CD4-positive, alpha-beta T cell (primary cell): ENCODE measurements at regions not wholly inside any gene's neighbourhood (a gene's known extent, or its start where the extent isn't known, plus 50 kb on each side); places are given as distances from the start of the nearest gene placed in this dataset.

ENCODE experiments used
- ATAC-seq: fragments of 200-7000 bp; cut with Tn5 transposase; one replicate; pipeline ENCODE4 v1.10.0; 2022; ENCODE audit warnings: mild to moderate bottlenecking; ENCODE audit not compliant: poor library complexity
- CTCF ChIA-PET: fragments of 350-600 bp; sonication (Branson Sonifier 250); formaldehyde crosslinking; loops from one replicate; lab custom pipeline; 2021; ENCODE audit warnings: antibody characterized with exemption, inconsistent platforms; lab: Charles Lee
- POLR2A ChIA-PET: fragments of 350-600 bp; sonication (Branson Sonifier 250); formaldehyde crosslinking; loops from one replicate; lab custom pipeline; 2021; ENCODE audit warnings: antibody characterized with exemption, inconsistent platforms; lab: Charles Lee
- DNase-seq, 14 experiments: peaks; one replicate each; pipeline ENCODE4 v3.0.0-alpha.2; 2013 to 2020; ENCODE audit warnings: mixed read lengths in 2 of 14
- H3K27ac ChIP-seq, 2 donors: one replicate each; pipeline versions ENCODE4 v1.5.1 to v1.7.0; 2013; ENCODE audit warnings: low read length in 2 of 2, low read depth in 1 of 2, mild to moderate bottlenecking in 1 of 2
- H3K27me3 ChIP-seq, 2 experiments: 1 replicate in 1 of 2; 2 replicates in 1 of 2; pipeline versions ENCODE4 v1.6.1 to v1.7.0; 2013; ENCODE audit warnings: low read length in 2 of 2, control low read depth in 1 of 2, mild to moderate bottlenecking in 1 of 2, moderate library complexity in 1 of 2; ENCODE audit not compliant: insufficient read depth in 2 of 2, control insufficient read depth in 1 of 2
- H3K36me3 ChIP-seq: one replicate; pipeline ENCODE4 v1.6.1; 2013; ENCODE audit warnings: low read length, control low read depth; ENCODE audit not compliant: insufficient read depth
- H3K4me1 ChIP-seq: one replicate; pipeline ENCODE4 v1.6.1; 2013; ENCODE audit warnings: low read length, control low read depth; ENCODE audit not compliant: insufficient read depth
- H3K4me3 ChIP-seq: one replicate; pipeline ENCODE4 v1.5.1; 2013; ENCODE audit warnings: mild to moderate bottlenecking, low read length, moderate library complexity
- H3K9me3 ChIP-seq, 2 experiments: 1 replicate in 1 of 2; 2 replicates in 1 of 2; pipeline versions ENCODE4 v1.6.1 to v1.7.0; 2013; ENCODE audit warnings: low read length in 2 of 2, mild to moderate bottlenecking in 2 of 2, control low read depth in 1 of 2, moderate library complexity in 1 of 2; ENCODE audit not compliant: control insufficient read depth in 1 of 2, insufficient read depth in 1 of 2
- H3K27ac Mint-ChIP-seq: one replicate; pipeline ENCODE4 v1.8.0; 2020; ENCODE audit warnings: mixed read lengths
- H3K27me3 Mint-ChIP-seq: one replicate; pipeline ENCODE4 v1.8.0; 2021; ENCODE audit warnings: mixed read lengths
- H3K36me3 Mint-ChIP-seq: one replicate; pipeline ENCODE4 v1.8.0; 2021; ENCODE audit warnings: low read depth, mixed read lengths
- H3K4me1 Mint-ChIP-seq: one replicate; pipeline ENCODE4 v1.8.0; 2021; ENCODE audit warnings: low read depth, mixed read lengths
- H3K4me3 Mint-ChIP-seq: one replicate; pipeline ENCODE4 v1.8.0; 2020; ENCODE audit warnings: mild to moderate bottlenecking, mixed read lengths
- H3K9me3 Mint-ChIP-seq: one replicate; pipeline ENCODE4 v1.8.0; 2020; ENCODE audit warnings: mixed read lengths
- CTCF ChIP-seq: fragments of 200-600 bp; IDR thresholded peaks from one replicate; pipeline ENCODE4 v1.8.0; 2022; ENCODE audit warnings: antibody characterized with exemption, mild to moderate bottlenecking
- intact Hi-C, 2 experiments: fragments of 100-400 bp; cut with DNase I in 1 of 2; cut with micrococcal nuclease in 1 of 2; formaldehyde crosslinking; loops; one replicate each; pipeline versions ENCODE4 v1.15.1 to v1.9.0; 2023 to 2025; cut with DNase I, micrococcal nuclease

GRCh38 chr5:9954869-9955268, 294.8 kb downstream of the ATPSCKMT start:
- Mint-ChIP-seq H3K9me3 (no peaks in the 10 kb centered on the region), H3K4me1 (no peaks in the 10 kb centered on the region), H3K4me3 (no peak overlapping the region), H3K36me3 (no peaks in the 10 kb centered on the region), H3K27me3 (no peaks in the 10 kb centered on the region), H3K27ac (no peak overlapping the region)
- Histone ChIP-seq H3K9me3 (no peaks in the 10 kb centered on the region), H3K4me3 (no peak overlapping the region), H3K4me1 (no peaks in the 10 kb centered on the region), H3K36me3 (no peaks in the 10 kb centered on the region), H3K27ac (no peak overlapping the region), H3K27me3 (no peaks in the 10 kb centered on the region)
- CTCF ChIA-PET, result no interaction called here
- DNase-seq (no peak), ATAC-seq (no peak)
- intact Hi-C loops, result no loop called here
- POLR2A ChIA-PET, result no interaction called here
- TF ChIP-seq CTCF, result no peak

DNA sequence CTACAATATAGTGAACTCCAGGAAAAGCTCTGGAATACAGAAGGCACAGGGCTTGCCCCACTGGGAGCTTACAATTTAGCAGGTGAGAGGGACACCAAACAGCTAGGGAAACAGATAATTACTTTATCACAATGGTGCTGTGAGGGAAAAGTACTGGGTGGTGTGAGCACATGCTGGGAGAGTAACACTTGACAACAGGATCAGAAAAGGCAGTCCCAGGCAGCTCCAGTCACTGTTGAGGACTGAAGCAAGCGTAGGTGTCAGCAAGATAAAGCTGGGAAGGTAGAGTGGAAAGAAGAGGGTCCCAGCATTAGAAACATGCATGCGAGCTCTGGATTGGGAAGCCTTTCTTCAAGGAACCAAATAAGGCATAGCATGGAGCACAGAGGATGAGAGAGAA, 296.0 kb downstream of the ATPSCKMT start:
- no peaks in the 10 kb centered on the region for H3K4me1 Mint-ChIP-seq
- no peaks in the 10 kb centered on the region for H3K27me3 Mint-ChIP-seq
- Histone ChIP-seq H3K27ac (no peak overlapping the region), H3K4me3 (no peak overlapping the region), H3K36me3 (no peaks in the 10 kb centered on the region), H3K9me3 (peaks cover 0 to 2% of the 10 kb centered on the region in 2 experiments), H3K4me1 (no peaks in the 10 kb centered on the region), H3K27me3 (no peaks in the 10 kb centered on the region)
- no peak overlapping the region for H3K4me3 Mint-ChIP-seq
- H3K9me3 Mint-ChIP-seq, result peaks cover 2% of the 10 kb centered on the region
- no peak for DNase-seq
- no peaks in the 10 kb centered on the region for H3K36me3 Mint-ChIP-seq
- no peak overlapping the region for H3K27ac Mint-ChIP-seq
- no peak for TF ChIP-seq CTCF
- ChIA-PET POLR2A (no interaction called here), CTCF (no interaction called here)
- ATAC-seq, result no peak
- intact Hi-C loops, result no loop called here

- H3K4me1 Mint-ChIP-seq, result no peaks in the 10 kb centered on the region
Measured at GRCh38 chr5:9951865-9952516, 297.7 kb downstream of the ATPSCKMT start.

More at GRCh38 chr5:9951865-9952516, 297.7 kb downstream of the ATPSCKMT start:
- peaks cover 0 to 11% of the 10 kb centered on the region in 2 experiments for H3K9me3 ChIP-seq
- no peaks in the 10 kb centered on the region for H3K36me3 ChIP-seq
- no peak for ATAC-seq
- no peak overlapping the region for H3K4me3 Mint-ChIP-seq
- H3K27ac Mint-ChIP-seq, result no peak overlapping the region
- no peaks in the 10 kb centered on the region for H3K27me3 Mint-ChIP-seq
- DNase-seq, result no peak
- POLR2A ChIA-PET, result no interaction called here
- H3K9me3 Mint-ChIP-seq, result peaks cover 4% of the 10 kb centered on the region
- CTCF ChIA-PET, result no interaction called here
- no peaks in the 10 kb centered on the region for H3K27me3 ChIP-seq
- H3K27ac ChIP-seq, result no peak overlapping the region
- no peak overlapping the region for H3K4me3 ChIP-seq
- no peaks in the 10 kb centered on the region for H3K4me1 ChIP-seq
- H3K36me3 Mint-ChIP-seq, result no peaks in the 10 kb centered on the region
- intact Hi-C loops, result no loop called here
- TF ChIP-seq CTCF, result no peak
